ENCODE measurements at regions not wholly inside any gene's neighbourhood (a gene's known extent, or its start where the extent isn't known, plus 50 kb on each side); places are given as distances from the start of the nearest gene placed in this dataset.

GRCh38 chr1:87572891-87573290, 244.2 kb downstream of the LMO4 start:
- no peak for TF ChIP-seq CTCF (IDR thresholded peaks at IDR 0.05)
- no peak for DNase-seq
- peaks cover 4% of the 10 kb centered on the region for H3K27me3 Mint-ChIP-seq (ENCODE audit: low read depth, poor library complexity)
- H3K4me3 Mint-ChIP-seq, result no peak overlapping the region
- H3K4me1 Mint-ChIP-seq, result no peaks in the 10 kb centered on the region
- peaks cover 3% of the 10 kb centered on the region for H3K9me3 Mint-ChIP-seq
- no peaks in the 10 kb centered on the region for H3K36me3 Mint-ChIP-seq (ENCODE audit: low read depth)
- no peak overlapping the region for H3K27ac Mint-ChIP-seq

- TF ChIP-seq CTCF (IDR thresholded peaks at IDR 0.05), result no peak
- no peak overlapping the region for H3K27ac Mint-ChIP-seq
Measured at GRCh38 chr1:87575528-87575927, 246.8 kb downstream of the LMO4 start.

GRCh38 chr1:87578464-87578863, 249.8 kb downstream of the LMO4 start:
- Mint-ChIP-seq H3K27me3 (ENCODE audit: low read depth, poor library complexity) (peaks cover 3% of the 10 kb centered on the region), H3K27ac (no peak overlapping the region), H3K4me1 (peaks cover 3% of the 10 kb centered on the region), H3K9me3 (no peaks in the 10 kb centered on the region), H3K36me3 (ENCODE audit: low read depth) (no peaks in the 10 kb centered on the region), H3K4me3 (no peak overlapping the region)
- TF ChIP-seq CTCF (IDR thresholded peaks at IDR 0.05), result no peak
- DNase-seq, result no peak

More at GRCh38 chr1:87575528-87575927, 246.8 kb downstream of the LMO4 start:
- peaks cover 3% of the 10 kb centered on the region for H3K4me1 Mint-ChIP-seq
- no peaks in the 10 kb centered on the region for H3K36me3 Mint-ChIP-seq (ENCODE audit: low read depth)
- H3K9me3 Mint-ChIP-seq, result peaks cover 3% of the 10 kb centered on the region
- no peak overlapping the region for H3K4me3 Mint-ChIP-seq
- no peaks in the 10 kb centered on the region for H3K27me3 Mint-ChIP-seq (ENCODE audit: low read depth, poor library complexity)
- DNase-seq, result no peak

GRCh38 chr1:87583459-87583858, 254.8 kb downstream of the LMO4 start:
- no peak overlapping the region for H3K27ac Mint-ChIP-seq
- H3K27me3 Mint-ChIP-seq (ENCODE audit: low read depth, poor library complexity), result peaks cover 7% of the 10 kb centered on the region
- no peak for DNase-seq
- no peak overlapping the region for H3K4me3 Mint-ChIP-seq
- no peak for TF ChIP-seq CTCF (IDR thresholded peaks at IDR 0.05)
- H3K9me3 Mint-ChIP-seq, result no peaks in the 10 kb centered on the region
- H3K36me3 Mint-ChIP-seq (ENCODE audit: low read depth), result no peaks in the 10 kb centered on the region
- H3K4me1 Mint-ChIP-seq, result peaks cover under 1% of the 10 kb centered on the region

GRCh38 chr1:87584586-87584985, 255.9 kb downstream of the LMO4 start:
- Mint-ChIP-seq H3K27ac (no peak overlapping the region), H3K36me3 (ENCODE audit: low read depth) (no peaks in the 10 kb centered on the region), H3K9me3 (no peaks in the 10 kb centered on the region), H3K27me3 (ENCODE audit: low read depth, poor library complexity) (peaks cover 7% of the 10 kb centered on the region), H3K4me1 (no peaks in the 10 kb centered on the region), H3K4me3 (no peak overlapping the region)
- TF ChIP-seq CTCF (IDR thresholded peaks at IDR 0.05), result no peak
- DNase-seq, result no peak

GRCh38 chr1:87586501-87586900, 257.8 kb downstream of the LMO4 start:
- Mint-ChIP-seq H3K4me3 (no peak overlapping the region), H3K27me3 (ENCODE audit: low read depth, poor library complexity) (peaks cover 7% of the 10 kb centered on the region), H3K9me3 (no peaks in the 10 kb centered on the region), H3K36me3 (ENCODE audit: low read depth) (no peaks in the 10 kb centered on the region), H3K27ac (no peak overlapping the region), H3K4me1 (peaks cover 5% of the 10 kb centered on the region)
- TF ChIP-seq CTCF (IDR thresholded peaks at IDR 0.05), result no peak
- DNase-seq, result no peak
